MM.1S (cell line): ENCODE measurements at regions not wholly inside any gene's neighbourhood (a gene's known extent, or its start where the extent isn't known, plus 50 kb on each side); places are given as distances from the start of the nearest gene placed in this dataset.

Experiments
- DNase-seq: peaks from one replicate; pipeline ENCODE4 v3.0.0-alpha.2; 2015
- H2AFZ ChIP-seq: fragments of 300-600 bp; sonication (generic); 2 replicates; pipeline ENCODE4 v1.6.0; 2016; ENCODE audit warnings: antibody characterized with exemption, low read length
- H3F3A ChIP-seq: fragments of 300-600 bp; sonication (generic); 2 replicates; pipeline ENCODE4 v1.6.1; 2016; ENCODE audit warnings: mild to moderate bottlenecking, antibody characterized with exemption, low read length, moderate library complexity, mixed read lengths; ENCODE audit not compliant: insufficient read depth
- H3K27ac ChIP-seq: fragments of 300-600 bp; sonication (generic); 2 replicates; pipeline ENCODE4 v1.5.1; 2016; ENCODE audit warnings: mild to moderate bottlenecking, low read length
- H3K27me3 ChIP-seq: fragments of 300-600 bp; sonication (generic); replicated peaks from 2 replicates; pipeline ENCODE4 v1.6.0; 2016; ENCODE audit warnings: low read length; ENCODE audit not compliant: insufficient read depth
- H3K36me3 ChIP-seq: fragments of 300-600 bp; sonication (generic); replicated peaks from 2 replicates; pipeline ENCODE4 v1.6.1; 2016; ENCODE audit warnings: mild to moderate bottlenecking, low read length, mixed read lengths; ENCODE audit not compliant: insufficient read depth
- H3K4me1 ChIP-seq: fragments of 300-600 bp; sonication (generic); 2 replicates; pipeline ENCODE4 v1.6.1; 2016; ENCODE audit warnings: low read length, mixed read lengths
- H3K4me2 ChIP-seq: fragments of 300-600 bp; sonication (generic); 2 replicates; pipeline ENCODE4 v1.6.0; 2016; ENCODE audit warnings: low read depth, low read length
- H3K4me3 ChIP-seq: fragments of 300-600 bp; sonication (generic); 2 replicates; pipeline ENCODE4 v1.5.1; 2016; ENCODE audit warnings: low read length, mixed read lengths
- H3K79me2 ChIP-seq: fragments of 300-600 bp; sonication (generic); 2 replicates; pipeline ENCODE4 v1.6.1; 2016; ENCODE audit warnings: mixed run types, low read length, mixed read lengths
- H3K9ac ChIP-seq: fragments of 300-600 bp; sonication (generic); 2 replicates; pipeline ENCODE4 v1.6.1; 2016; ENCODE audit warnings: low read length, mixed read lengths
- H3K9me2 ChIP-seq: fragments of 300-600 bp; sonication (generic); replicated peaks from 2 replicates; pipeline ENCODE4 v1.6.1; 2016; ENCODE audit warnings: mild to moderate bottlenecking, low read length, mixed read lengths; ENCODE audit not compliant: insufficient read depth
- H3K9me3 ChIP-seq: fragments of 300-600 bp; sonication (generic); replicated peaks from 2 replicates; pipeline ENCODE4 v1.6.1; 2016; ENCODE audit warnings: mild to moderate bottlenecking, low read length, mixed read lengths; ENCODE audit not compliant: insufficient read depth
- H4K20me1 ChIP-seq: fragments of 300-600 bp; sonication (generic); 2 replicates; pipeline ENCODE4 v1.6.1; 2016; ENCODE audit warnings: mild to moderate bottlenecking, low read length, moderate library complexity, mixed read lengths; ENCODE audit not compliant: insufficient read depth
- EZH2 ChIP-seq: fragments of 300-600 bp; sonication (generic); optimal IDR thresholded peaks from 2 replicates; pipeline ENCODE3; 2017; ENCODE audit warnings: low read depth, mild to moderate bottlenecking, antibody characterized with exemption, low read length, mixed read lengths
- EZH2phosphoT487 ChIP-seq: fragments of 300-600 bp; sonication (generic); IDR thresholded peaks from 2 replicates; pipeline ENCODE4 v1.6.1; 2018; ENCODE audit warnings: antibody characterized with exemption, low read length
- TF ChIP-seq, protein P1 (sequence below): fragments of 300-600 bp; sonication (generic); IDR thresholded peaks from 2 replicates; pipeline ENCODE4 v1.5.1; 2016; ENCODE audit warnings: antibody characterized with exemption, low read length, mixed read lengths

DNA sequence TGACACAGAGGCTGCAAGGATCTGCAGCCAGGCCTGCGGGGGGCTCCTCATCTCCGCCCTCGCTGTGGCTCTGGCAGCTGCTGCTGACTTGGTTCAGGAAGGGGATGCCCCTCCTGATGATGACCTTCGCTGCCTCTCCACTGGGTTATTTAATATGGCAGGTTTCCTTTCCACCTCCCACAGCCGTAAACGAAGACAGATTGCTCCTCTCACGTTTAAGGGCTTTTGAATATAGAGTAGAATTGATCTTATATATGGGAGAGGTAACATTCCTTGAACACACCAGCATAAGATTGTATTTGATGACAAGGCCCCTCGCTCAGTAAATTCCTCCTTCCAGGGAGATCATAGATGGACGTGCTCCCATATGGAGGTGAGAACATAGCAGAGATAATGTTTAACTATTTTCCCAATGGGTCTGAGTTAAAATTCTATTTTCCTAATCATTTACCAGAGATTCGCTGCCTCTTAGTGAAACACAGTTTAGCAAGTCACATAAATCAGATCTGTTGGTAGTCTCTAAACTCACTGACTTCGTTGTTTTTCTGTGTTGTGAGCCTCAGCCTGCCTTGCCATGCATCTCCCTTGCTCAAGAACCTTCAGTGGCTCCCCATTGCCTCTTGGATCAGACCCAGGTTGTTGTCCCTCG is 88.5 kb upstream of the AJAP1 start:
- H3K9me2 ChIP-seq: no peaks in the 10 kb centered on the region

GRCh38 chr1:4571263-4571662 is 83.1 kb upstream of the AJAP1 start:
- TF ChIP-seq EZH2 (no peak), EZH2phosphoT487 (no peak)
- TF ChIP-seq, protein P1, sequence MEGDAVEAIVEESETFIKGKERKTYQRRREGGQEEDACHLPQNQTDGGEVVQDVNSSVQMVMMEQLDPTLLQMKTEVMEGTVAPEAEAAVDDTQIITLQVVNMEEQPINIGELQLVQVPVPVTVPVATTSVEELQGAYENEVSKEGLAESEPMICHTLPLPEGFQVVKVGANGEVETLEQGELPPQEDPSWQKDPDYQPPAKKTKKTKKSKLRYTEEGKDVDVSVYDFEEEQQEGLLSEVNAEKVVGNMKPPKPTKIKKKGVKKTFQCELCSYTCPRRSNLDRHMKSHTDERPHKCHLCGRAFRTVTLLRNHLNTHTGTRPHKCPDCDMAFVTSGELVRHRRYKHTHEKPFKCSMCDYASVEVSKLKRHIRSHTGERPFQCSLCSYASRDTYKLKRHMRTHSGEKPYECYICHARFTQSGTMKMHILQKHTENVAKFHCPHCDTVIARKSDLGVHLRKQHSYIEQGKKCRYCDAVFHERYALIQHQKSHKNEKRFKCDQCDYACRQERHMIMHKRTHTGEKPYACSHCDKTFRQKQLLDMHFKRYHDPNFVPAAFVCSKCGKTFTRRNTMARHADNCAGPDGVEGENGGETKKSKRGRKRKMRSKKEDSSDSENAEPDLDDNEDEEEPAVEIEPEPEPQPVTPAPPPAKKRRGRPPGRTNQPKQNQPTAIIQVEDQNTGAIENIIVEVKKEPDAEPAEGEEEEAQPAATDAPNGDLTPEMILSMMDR: no peak
- no peak overlapping the region for H2AFZ ChIP-seq
- no peak for DNase-seq

More for the DNA sequence above, 88.5 kb upstream of the AJAP1 start:
- Histone ChIP-seq H3K4me2 (no peak overlapping the region), H4K20me1 (no peaks in the 10 kb centered on the region), H2AFZ (no peak overlapping the region), H3K4me3 (no peak overlapping the region), H3K9ac (no peak overlapping the region), H3K4me1 (no peaks in the 10 kb centered on the region), H3K79me2 (no peaks in the 10 kb centered on the region), H3K36me3 (no peaks in the 10 kb centered on the region), H3K9me3 (no peaks in the 10 kb centered on the region), H3F3A (no peaks in the 10 kb centered on the region), H3K27me3 (peaks cover 92% of the 10 kb centered on the region), H3K27ac (no peak overlapping the region)
- TF ChIP-seq EZH2phosphoT487 (no peak), EZH2 (no peak)
- TF ChIP-seq, protein P1: no peak
- DNase-seq: no peak

DNA sequence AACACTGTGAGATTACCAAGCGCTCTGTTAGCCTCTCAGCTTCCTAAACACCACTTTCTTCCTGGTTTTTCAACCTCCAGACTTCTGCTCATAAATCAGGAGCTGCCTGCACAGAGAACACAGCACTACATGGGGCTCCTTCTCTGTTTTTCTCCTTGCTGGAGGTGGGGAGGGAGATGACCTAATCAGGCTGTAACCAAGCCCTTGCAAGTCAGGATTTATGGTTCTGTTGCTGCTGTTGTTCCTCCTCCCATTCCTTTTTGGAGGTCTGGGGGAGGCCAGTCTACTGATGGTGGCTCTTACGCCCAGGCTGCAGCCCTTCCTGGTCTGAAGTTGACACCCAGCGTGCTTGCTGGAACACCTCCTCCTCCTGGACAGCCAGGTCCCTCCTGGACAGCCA is 80.9 kb upstream of the AJAP1 start:
- no peak for DNase-seq
- Histone ChIP-seq H3K9me3 (no peaks in the 10 kb centered on the region), H3K9ac (no peak overlapping the region), H3K9me2 (no peaks in the 10 kb centered on the region), H3F3A (no peaks in the 10 kb centered on the region), H3K4me1 (no peaks in the 10 kb centered on the region), H4K20me1 (no peaks in the 10 kb centered on the region), H2AFZ (no peak overlapping the region), H3K4me3 (no peak overlapping the region), H3K4me2 (no peak overlapping the region), H3K79me2 (no peaks in the 10 kb centered on the region), H3K36me3 (no peaks in the 10 kb centered on the region), H3K27ac (no peak overlapping the region), H3K27me3 (peaks cover 71% of the 10 kb centered on the region)
- no peak for TF ChIP-seq EZH2

More at GRCh38 chr1:4571263-4571662, 83.1 kb upstream of the AJAP1 start:
- Histone ChIP-seq H3F3A (no peaks in the 10 kb centered on the region), H3K27ac (no peak overlapping the region), H3K4me3 (no peak overlapping the region), H3K36me3 (no peaks in the 10 kb centered on the region), H3K9me2 (no peaks in the 10 kb centered on the region), H3K9ac (no peak overlapping the region), H3K4me2 (no peak overlapping the region), H3K4me1 (no peaks in the 10 kb centered on the region), H3K79me2 (no peaks in the 10 kb centered on the region), H4K20me1 (no peaks in the 10 kb centered on the region), H3K27me3 (peaks cover 84% of the 10 kb centered on the region), H3K9me3 (no peaks in the 10 kb centered on the region)

DNA sequence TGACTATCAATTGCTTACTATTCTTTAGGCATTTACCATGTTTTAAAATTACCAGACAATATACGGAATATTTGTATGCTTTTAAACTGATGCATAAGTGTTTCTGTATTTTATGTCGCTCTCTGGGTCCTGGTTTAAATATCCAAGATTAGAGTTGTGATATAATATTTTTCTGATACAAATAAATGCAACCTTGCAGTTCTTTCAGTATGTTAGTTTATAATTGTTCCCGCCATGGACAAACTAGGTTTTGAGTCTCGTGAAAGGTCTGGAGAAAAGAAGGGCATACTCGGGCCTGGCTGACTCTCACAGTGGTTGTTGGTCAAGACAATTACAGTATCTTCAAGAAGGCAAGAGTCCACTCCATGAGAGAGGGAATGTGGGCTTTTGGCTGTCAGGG is 72.6 kb upstream of the AJAP1 start:
- TF ChIP-seq, protein P1: no peak
- TF ChIP-seq EZH2 (no peak), EZH2phosphoT487 (no peak)
- no peaks in the 10 kb centered on the region for H3K36me3 ChIP-seq
- H3K4me1 ChIP-seq: no peaks in the 10 kb centered on the region
- DNase-seq: no peak
- no peaks in the 10 kb centered on the region for H3K79me2 ChIP-seq
- no peak overlapping the region for H3K4me2 ChIP-seq
- H3F3A ChIP-seq: no peaks in the 10 kb centered on the region
- H4K20me1 ChIP-seq: no peaks in the 10 kb centered on the region
- H2AFZ ChIP-seq: no peak overlapping the region
- no peak overlapping the region for H3K27ac ChIP-seq
- H3K9me3 ChIP-seq: no peaks in the 10 kb centered on the region
- H3K9me2 ChIP-seq: no peaks in the 10 kb centered on the region
- no peak overlapping the region for H3K4me3 ChIP-seq
- no peak overlapping the region for H3K9ac ChIP-seq
- H3K27me3 ChIP-seq: peaks cover 66% of the 10 kb centered on the region
